Right lobe of liver (tissue), 6 donors: ENCODE measurements at regions not wholly inside any gene's neighbourhood (a gene's known extent, or its start where the extent isn't known, plus 50 kb on each side); places are given as distances from the start of the nearest gene placed in this dataset.

ENCODE experiments used
- ATAC-seq, 4 donors: fragments of 200-7000 bp; cut with Tn5 transposase; one replicate each; pipeline ENCODE4 v1.9.1; 2020; ENCODE audit warnings: mild to moderate bottlenecking in 4 of 4, moderate library complexity in 4 of 4
- DNase-seq, 3 donors: peaks; one replicate each; pipeline ENCODE4 v3.0.0-alpha.2; 2020
- H3K27ac ChIP-seq, 3 donors: fragments of 200-600 bp; one replicate each; pipeline ENCODE4 v1.8.0; 2022
- H3K27me3 ChIP-seq, 2 donors: fragments of 200-600 bp; one replicate each; pipeline ENCODE4 v1.8.0; 2022
- H3K36me3 ChIP-seq, 4 donors: fragments of 200-600 bp; sonication (generic) in 1 of 4; one replicate each; pipeline versions ENCODE4 v1.5.1 to v1.8.0; 2017 to 2022; ENCODE audit warnings: control low read depth in 1 of 4
- H3K4me1 ChIP-seq, 4 donors: fragments of 200-600 bp; sonication (generic) in 1 of 4; one replicate each; pipeline versions ENCODE4 v1.5.1 to v1.8.0; 2017 to 2022; ENCODE audit warnings: control low read depth in 1 of 4
- H3K4me3 ChIP-seq, 3 donors: fragments of 200-600 bp; one replicate each; pipeline ENCODE4 v1.8.0; 2022
- H3K9me3 ChIP-seq, 4 donors: fragments of 200-600 bp; sonication (generic) in 1 of 4; one replicate each; pipeline versions ENCODE4 v1.5.1 to v1.8.0; 2017 to 2022; ENCODE audit warnings: control low read depth in 1 of 4
- POLR2A ChIP-seq: fragments of 450-650 bp; IDR thresholded peaks from one replicate; pipeline ENCODE4 v1.6.1; 2017; ENCODE audit warnings: antibody characterized with exemption, mild to moderate bottlenecking
- WGBS: methylation state at CpG from one replicate; pipeline ENCODE4 v1.1.6; 2018; ENCODE audit warnings: low coverage, low lambda C conversion rate; ENCODE audit not compliant: insufficient coverage; ENCODE audit errors: missing lambda C conversion rate; 5-methylcytosine and 5-hydroxymethylcytosine counted together
- intact Hi-C, 2 donors: fragments of 100-400 bp; cut with DNase I; formaldehyde crosslinking; loops; one replicate each; pipeline versions ENCODE4 v1.11.2 to v1.14.1; 2022
- TF ChIP-seq, protein P1 (sequence below), 4 donors: fragments of 200-600 bp in 3 of 4; fragments of 450-650 bp in 1 of 4; IDR thresholded peaks; one replicate each; pipeline versions ENCODE4 v1.5.1 to v1.8.0; 2016 to 2022; ENCODE audit warnings: antibody characterized with exemption in 4 of 4, mild to moderate bottlenecking in 2 of 4
- donor health status: DM: no; HTN: yes; CAD: no.
- donor health status: DM: no; HTN: no; CAD: no.
- donor health status: DM: no; HTN: no; CAD: no.
- donor health status: DM: no; HTN: yes; CAD: no.
- donor health status: DM: no; HTN: yes; CAD: no.

DNA sequence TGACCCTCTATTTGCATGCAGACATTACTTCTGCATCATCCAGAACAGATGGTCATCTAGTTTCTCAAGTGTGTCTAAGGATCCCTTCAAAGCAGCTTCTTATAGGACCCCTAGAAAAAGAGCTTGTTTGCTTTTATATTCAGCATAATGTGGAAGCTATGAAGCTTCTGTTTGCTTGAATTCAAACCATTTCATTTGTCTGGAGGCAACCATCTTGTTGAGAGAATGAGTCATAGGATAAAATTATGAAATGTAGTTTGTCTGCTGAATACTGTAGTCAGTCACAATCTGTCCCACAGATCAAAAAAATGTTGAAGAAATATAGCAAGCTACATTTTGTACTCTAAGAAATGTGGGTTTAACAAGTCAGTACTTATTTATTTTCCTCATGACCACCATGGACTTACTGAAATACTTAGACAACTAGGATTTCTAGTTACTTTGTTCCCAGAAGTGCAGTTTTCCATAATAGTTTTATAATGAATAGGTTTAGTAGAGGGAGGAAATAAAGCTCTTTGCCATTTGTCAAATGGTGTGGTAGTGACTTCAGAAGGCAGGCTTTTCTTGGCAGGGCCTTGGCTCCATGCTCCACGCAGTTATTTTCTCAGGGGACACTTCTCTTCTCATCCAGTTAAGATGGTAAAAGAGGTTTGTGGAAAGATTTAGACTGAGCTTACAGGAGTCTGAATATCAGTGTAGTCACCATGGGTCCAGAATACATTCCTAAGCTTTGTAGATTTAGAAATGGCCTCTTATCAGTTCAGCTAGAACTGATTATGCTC is 74.8 kb upstream of the DEPDC1 start:
- TF ChIP-seq, protein P1, sequence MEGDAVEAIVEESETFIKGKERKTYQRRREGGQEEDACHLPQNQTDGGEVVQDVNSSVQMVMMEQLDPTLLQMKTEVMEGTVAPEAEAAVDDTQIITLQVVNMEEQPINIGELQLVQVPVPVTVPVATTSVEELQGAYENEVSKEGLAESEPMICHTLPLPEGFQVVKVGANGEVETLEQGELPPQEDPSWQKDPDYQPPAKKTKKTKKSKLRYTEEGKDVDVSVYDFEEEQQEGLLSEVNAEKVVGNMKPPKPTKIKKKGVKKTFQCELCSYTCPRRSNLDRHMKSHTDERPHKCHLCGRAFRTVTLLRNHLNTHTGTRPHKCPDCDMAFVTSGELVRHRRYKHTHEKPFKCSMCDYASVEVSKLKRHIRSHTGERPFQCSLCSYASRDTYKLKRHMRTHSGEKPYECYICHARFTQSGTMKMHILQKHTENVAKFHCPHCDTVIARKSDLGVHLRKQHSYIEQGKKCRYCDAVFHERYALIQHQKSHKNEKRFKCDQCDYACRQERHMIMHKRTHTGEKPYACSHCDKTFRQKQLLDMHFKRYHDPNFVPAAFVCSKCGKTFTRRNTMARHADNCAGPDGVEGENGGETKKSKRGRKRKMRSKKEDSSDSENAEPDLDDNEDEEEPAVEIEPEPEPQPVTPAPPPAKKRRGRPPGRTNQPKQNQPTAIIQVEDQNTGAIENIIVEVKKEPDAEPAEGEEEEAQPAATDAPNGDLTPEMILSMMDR (IDR thresholded peaks at IDR 0.05) = no peak
- no peak for TF ChIP-seq POLR2A

DNA sequence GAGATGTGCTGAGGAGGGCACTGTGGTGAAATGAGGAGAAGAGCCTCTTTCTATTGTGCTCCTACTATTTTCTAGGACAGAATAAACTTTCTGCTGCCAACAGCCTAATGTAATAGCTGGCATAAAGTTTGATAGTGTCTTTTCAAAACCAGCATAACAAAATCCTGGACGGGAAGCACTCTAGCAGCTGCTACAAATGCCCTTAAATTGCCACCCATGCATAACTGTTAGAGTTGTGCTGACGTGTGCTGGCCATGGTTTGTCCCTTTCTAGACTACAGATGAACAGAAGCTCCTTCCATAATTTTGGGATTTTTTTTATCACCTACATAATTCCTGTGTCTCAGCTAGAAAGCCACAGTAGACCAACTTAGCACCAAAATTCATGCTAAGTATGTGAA is 88.5 kb upstream of the DEPDC1 start:
- no peak overlapping the region for H3K27ac ChIP-seq
- 27% methylated on average over 2 of the region's 2 CpGs for WGBS
- H3K27me3 ChIP-seq = no peaks in the 10 kb centered on the region
- ATAC-seq = no peak
- TF ChIP-seq, protein P1 (IDR thresholded peaks at IDR 0.05) = no peak
- no peak for TF ChIP-seq POLR2A
- no peaks in the 10 kb centered on the region for H3K4me1 ChIP-seq
- intact Hi-C loops = no loop called here
- DNase-seq = no peak
- H3K36me3 ChIP-seq = no peaks in the 10 kb centered on the region
- H3K9me3 ChIP-seq = no peaks in the 10 kb centered on the region
- H3K4me3 ChIP-seq = no peak overlapping the region

More for the DNA sequence above, 74.8 kb upstream of the DEPDC1 start:
- H3K27me3 ChIP-seq = no peaks in the 10 kb centered on the region
- intact Hi-C loops = no loop called here
- no peaks in the 10 kb centered on the region for H3K4me1 ChIP-seq
- no peaks in the 10 kb centered on the region for H3K9me3 ChIP-seq
- ATAC-seq = no peak
- WGBS = 62% methylated on average over 1 of the region's 1 CpG
- DNase-seq = no peak
- no peak overlapping the region for H3K27ac ChIP-seq
- no peak overlapping the region for H3K4me3 ChIP-seq
- H3K36me3 ChIP-seq = no peaks in the 10 kb centered on the region

DNA sequence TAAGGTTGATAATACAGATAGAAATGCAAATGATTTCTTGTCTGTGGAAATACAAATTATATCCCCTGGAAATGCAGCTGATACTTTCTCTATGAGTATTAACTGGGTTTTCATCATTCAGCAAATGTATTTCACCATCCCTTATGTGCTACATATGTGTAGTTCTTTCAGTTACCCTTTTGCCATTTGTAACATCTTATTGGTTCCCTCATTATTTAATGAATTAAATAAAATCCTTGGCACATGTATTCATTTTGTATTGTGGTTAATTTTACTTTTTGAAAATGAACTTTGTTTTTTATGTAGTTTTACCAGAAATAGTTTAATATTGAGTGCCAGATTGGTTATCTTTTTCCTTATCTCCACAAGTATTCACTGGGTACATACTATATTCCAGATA is 89.9 kb upstream of the DEPDC1 start:
- no peak for ATAC-seq
- intact Hi-C loops = no loop called here
- Histone ChIP-seq H3K27ac (no peak overlapping the region), H3K36me3 (no peaks in the 10 kb centered on the region), H3K4me1 (no peaks in the 10 kb centered on the region), H3K27me3 (no peaks in the 10 kb centered on the region), H3K4me3 (no peak overlapping the region), H3K9me3 (no peaks in the 10 kb centered on the region)
- DNase-seq = no peak
- TF ChIP-seq, protein P1 (IDR thresholded peaks at IDR 0.05) = no peak
- TF ChIP-seq POLR2A = no peak

DNA sequence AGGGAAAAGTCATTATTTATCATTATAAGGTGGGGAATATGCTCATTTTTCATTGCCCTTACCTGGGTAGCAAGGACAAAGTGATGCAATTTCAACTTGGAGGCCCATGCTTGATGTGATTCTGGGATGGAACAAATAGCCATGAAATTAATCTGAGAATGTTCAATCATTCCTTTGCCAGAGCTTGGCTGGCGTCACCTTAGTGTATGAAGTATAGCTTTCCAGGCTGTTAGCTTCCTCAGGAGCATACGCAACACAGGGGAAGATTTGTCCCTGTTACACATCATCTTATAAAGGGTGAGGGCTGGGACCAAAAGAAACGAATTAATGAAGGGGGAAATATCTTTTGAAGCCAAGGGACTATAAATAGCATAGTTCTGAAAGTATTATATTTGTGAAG is 91.4 kb upstream of the DEPDC1 start:
- Histone ChIP-seq H3K36me3 (no peaks in the 10 kb centered on the region), H3K27ac (no peak overlapping the region), H3K4me1 (no peaks in the 10 kb centered on the region), H3K4me3 (no peak overlapping the region), H3K27me3 (no peaks in the 10 kb centered on the region), H3K9me3 (no peaks in the 10 kb centered on the region)
- no peak for ATAC-seq
- TF ChIP-seq, protein P1 (IDR thresholded peaks at IDR 0.05) = no peak
- no peak for TF ChIP-seq POLR2A
- no peak for DNase-seq
- intact Hi-C loops = no loop called here
- 56% methylated on average over 3 of the region's 3 CpGs for WGBS
